Breast epithelium (tissue), 3 donors: ENCODE measurements at regions not wholly inside any gene's neighbourhood (a gene's known extent, or its start where the extent isn't known, plus 50 kb on each side); places are given as distances from the start of the nearest gene placed in this dataset.

Experiments used
- POLR2A ChIP-seq: fragments of 450-650 bp; IDR thresholded peaks from one replicate; pipeline ENCODE4 v1.6.1; 2016; ENCODE audit warnings: antibody characterized with exemption, mild to moderate bottlenecking, moderate library complexity
- TF ChIP-seq, protein P1 (sequence below), 3 donors: fragments of 450-650 bp; IDR thresholded peaks; one replicate each; pipeline ENCODE4 v1.5.1; 2016 to 2017; ENCODE audit warnings: antibody characterized with exemption in 3 of 3, mild to moderate bottlenecking in 3 of 3, moderate library complexity in 3 of 3

DNA sequence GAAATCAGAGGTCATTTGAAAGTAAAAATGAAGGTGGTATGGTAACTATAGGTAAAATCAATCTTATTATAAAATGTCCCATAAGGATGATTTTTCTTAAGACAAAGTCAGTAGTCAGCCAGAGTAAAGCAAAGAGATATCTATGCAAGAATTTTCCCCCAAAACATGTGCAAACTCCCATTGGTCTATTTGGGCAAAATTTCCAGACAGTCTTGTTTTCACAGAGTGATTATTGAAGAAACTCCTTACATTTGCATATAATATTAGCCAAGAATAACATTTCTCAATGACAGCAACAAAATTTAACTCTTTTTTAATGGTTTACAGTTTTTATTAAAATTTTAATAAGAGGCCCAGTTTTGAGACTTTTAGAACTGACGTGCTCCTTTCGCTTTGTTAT lies 406.1 kb upstream of the GRAMD2B start:
- TF ChIP-seq, protein P1, sequence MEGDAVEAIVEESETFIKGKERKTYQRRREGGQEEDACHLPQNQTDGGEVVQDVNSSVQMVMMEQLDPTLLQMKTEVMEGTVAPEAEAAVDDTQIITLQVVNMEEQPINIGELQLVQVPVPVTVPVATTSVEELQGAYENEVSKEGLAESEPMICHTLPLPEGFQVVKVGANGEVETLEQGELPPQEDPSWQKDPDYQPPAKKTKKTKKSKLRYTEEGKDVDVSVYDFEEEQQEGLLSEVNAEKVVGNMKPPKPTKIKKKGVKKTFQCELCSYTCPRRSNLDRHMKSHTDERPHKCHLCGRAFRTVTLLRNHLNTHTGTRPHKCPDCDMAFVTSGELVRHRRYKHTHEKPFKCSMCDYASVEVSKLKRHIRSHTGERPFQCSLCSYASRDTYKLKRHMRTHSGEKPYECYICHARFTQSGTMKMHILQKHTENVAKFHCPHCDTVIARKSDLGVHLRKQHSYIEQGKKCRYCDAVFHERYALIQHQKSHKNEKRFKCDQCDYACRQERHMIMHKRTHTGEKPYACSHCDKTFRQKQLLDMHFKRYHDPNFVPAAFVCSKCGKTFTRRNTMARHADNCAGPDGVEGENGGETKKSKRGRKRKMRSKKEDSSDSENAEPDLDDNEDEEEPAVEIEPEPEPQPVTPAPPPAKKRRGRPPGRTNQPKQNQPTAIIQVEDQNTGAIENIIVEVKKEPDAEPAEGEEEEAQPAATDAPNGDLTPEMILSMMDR (IDR thresholded peaks at IDR 0.05), result no peak
- TF ChIP-seq POLR2A, result no peak
